DMS 273 (cell line): ENCODE measurements at regions not wholly inside any gene's neighbourhood (a gene's known extent, or its start where the extent isn't known, plus 50 kb on each side); places are given as distances from the start of the nearest gene placed in this dataset.

Experiments
- DNase-seq: peaks from one replicate; lab custom pipeline; 2025; ENCODE audit not compliant: unreplicated experiment; lab: John Stamatoyannopoulos, UW

GRCh38 chr2:236689393-236689700 lies 119.7 kb downstream of the ACKR3 start:
- DNase-seq = no peak

GRCh38 chr2:236689981-236690380 lies 120.4 kb downstream of the ACKR3 start:
- DNase-seq = no peak

GRCh38 chr2:236690726-236691125 lies 121.1 kb downstream of the ACKR3 start:
- no peak for DNase-seq

GRCh38 chr2:236691799-236692167 lies 122.2 kb downstream of the ACKR3 start:
- no peak for DNase-seq

DNA sequence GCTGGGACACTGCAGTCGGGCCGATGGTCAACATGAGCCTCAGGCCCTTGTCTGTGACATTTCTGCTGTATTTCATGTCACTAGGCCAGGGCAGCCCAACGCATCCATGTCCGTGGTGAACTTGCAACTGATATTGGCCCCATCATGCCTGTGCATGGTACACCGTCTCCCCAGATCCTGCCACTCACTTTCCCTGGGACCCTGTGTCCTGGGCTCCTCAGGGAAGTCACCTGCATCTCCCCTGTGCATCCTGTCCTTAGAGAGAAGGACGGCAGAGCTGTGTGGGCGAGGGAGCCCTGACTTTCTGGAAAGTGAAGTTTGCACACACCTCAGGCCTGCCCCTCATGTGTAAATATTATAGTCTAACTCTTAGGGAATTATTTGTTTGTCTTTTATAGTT lies 123.3 kb downstream of the ACKR3 start:
- no peak for DNase-seq

DNA sequence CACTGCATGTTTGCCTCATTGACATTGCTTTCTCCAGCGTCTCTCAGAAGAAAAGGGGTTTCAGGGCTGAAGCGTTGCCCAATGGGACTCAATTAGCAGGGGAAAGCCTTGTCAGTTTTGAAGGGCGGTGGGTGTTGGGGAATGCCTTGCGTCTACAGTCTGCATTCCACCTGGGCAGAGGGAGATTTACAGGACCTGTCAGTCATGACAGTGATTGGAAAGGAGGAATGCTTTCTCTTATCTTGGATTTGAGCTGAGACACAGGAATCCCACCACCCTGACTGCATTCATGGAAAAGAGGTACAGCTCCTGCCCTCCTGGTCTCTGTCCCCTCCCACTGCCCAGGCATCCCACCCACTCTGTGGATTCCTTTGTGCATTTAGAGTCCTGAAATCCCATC lies 123.9 kb downstream of the ACKR3 start:
- DNase-seq = no peak

GRCh38 chr2:236694146-236694888 lies 124.7 kb downstream of the ACKR3 start:
- no peak for DNase-seq

GRCh38 chr2:236696834-236697233 lies 127.2 kb downstream of the ACKR3 start:
- DNase-seq = no peak

DNA sequence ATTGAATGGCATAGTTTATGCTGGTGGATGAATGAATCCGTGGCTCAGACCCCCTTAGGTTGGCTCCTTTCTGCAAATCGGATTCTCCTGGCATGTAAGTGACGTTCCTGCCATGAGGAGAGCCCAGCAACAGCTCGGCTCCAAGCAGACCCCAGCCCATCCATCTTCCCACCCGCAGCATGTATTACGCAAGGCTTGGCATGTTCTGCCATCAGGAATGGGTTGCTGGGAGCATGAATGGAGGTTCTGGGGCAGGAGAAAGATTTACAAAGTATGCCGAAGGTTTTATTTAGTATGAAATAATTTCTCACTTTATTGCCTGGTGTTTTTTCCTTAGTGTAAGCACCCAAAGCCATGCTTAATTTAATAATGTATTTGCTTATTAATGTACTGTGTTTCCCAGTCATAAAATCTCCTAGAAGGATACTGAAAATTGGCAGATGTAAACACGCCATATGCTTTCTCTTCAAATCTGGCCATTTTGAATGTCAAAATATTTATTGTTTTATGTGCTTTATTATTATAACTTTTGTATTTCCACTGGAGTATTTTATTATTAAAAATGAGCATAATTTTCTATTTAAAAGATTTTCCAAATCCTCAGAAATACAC lies 128.5 kb downstream of the ACKR3 start:
- DNase-seq = no peak

DNA sequence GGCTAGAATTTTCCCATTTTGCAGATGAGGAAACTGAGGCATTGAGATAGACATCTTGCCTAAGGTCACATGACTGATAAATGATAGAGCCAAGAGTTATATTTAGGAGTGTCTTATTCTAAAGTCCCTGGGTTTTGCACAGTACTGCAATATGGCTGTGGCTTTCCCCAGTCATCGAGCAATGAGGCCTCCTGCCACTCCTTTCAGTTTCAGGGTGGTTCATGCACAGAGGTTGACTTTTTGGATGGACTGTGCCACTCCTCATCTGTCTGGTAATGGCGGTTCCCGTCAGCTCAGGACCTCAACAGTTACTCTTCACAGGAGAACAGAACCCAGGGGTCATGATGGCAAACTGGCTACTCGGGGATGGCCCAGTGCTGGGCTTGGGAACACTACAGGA lies 131.1 kb downstream of the ACKR3 start:
- no peak for DNase-seq

DNA sequence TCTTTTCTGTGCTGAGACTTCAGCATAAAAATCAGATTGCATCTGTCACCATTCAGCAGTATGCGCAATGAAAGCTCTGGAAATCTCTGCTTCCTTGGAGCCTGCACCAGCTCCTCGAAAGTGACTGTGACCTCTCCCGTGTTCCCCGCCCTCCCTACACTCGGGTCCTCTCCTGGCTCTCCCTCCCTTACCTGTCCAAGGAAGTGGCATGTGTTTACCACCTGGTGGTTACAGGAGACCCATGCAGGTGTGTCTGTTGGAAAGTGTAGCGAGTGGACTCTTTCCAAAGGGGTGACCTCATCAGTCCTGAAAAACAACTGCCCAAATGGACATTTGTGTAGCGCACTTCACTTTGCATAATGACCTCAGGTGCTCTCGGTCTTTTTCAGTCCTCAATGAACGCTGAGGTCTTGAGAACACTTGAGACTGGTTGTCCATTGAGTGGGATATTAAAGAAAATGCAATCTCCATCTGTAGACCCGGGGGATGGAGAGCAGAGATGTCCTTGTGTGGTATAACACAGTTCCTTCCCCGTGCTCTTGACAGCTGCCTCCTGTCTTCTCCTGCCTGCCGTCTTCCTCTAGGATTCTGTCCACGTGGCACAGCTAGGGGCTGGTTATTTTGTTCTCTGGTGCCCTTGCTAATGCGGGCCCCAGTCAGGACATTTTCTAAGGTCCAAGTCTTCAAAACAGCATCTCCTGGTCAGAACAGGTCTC lies 133.2 kb downstream of the ACKR3 start:
- DNase-seq = no peak

DNA sequence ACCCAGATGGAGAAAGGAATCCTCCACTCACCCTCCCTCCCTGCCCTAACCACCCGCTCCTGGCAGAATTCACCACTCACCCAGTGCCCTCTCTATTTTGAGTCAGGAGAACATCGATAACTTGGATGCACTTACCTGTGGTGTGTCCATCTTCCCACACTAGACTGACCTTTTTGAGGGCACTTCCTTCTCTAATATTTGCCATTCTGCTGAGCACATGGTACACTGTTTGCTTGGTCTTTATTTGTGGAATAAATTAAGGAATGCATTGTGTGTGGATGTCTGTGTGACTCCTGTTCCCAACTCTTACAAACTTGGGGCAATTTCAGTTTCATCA lies 133.7 kb downstream of the ACKR3 start:
- no peak for DNase-seq

DNA sequence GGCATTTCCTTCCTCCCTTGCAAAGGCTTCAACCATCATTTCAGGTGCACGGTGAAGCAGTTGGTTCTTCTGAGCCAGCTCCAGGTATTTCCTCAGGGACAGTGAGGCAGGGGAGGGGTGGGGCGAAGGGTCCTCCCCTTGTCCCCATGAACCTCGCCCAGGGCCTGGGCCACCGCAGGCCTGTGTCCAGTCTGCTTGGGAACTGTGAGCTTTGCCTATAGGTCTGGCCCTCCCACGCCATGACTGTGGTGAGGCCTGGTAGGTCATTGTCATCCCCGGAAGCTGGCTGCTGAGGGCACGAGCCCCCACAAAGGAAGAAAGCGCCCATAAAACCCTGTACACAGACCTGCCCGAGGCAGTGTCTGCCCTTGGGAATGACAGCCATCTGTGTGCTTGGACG lies 134.3 kb downstream of the ACKR3 start:
- DNase-seq = no peak

- no peak for DNase-seq
These were observed 135.3 kb downstream of the ACKR3 start for GRCh38 chr2:236704887-236705286.

DNA sequence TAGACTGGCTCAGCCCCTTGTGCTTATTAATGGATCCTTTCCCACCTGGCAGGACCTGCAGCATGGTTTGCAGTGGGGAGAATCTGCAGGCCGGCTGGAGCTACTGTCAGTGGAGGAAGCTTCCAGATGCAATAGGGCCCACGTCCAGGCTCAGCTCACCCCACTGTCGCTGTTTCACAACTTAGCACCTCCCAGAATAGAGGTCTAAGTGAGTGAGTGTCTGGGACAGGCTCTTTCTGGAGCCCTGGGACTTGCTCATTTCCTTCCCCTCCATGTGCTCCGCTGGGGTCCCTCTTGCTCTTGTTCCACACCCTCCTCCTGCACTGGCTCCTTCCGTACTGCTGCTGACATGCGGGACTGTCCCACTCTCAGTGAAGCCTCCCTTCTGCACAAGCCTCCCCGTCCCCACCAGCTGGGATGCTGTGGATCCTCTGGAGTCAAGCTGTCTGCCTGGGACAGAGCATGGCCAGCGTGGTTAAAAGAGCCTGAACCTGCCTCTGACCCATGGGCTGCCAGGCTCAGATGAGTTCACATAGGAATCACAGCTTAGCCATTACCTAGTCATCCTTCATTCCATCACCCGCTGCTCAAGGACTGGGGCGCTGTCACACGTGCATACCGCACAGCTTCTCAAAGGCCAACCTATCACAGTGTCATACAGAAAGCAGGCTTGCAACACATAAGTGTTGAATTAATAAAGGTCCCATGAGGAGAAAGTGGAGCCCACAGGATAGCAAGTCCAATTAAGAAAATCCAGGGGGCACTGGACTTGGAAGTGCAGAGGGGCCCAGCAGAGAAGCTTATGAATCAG lies 135.9 kb downstream of the ACKR3 start:
- DNase-seq = no peak

DNA sequence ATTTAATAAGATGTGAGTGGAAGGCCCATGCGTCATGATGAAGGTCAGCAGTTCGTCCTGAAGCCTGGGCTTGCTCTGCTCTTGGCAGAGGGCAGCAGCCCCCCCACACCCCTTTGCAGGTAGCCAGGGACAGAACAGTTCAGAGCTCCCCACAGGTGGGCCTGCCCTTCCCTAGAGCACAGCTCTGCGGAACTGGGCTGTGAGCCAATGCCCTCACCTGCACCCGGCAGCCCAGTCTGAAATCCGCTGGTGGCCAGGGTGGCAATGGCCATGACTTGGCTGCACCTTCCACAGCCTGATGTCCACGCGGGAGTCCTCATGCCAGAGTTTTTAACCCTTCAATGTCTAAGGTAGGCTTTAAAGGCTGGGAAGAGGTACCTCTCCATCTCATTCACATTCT lies 136.7 kb downstream of the ACKR3 start:
- DNase-seq = no peak

DNA sequence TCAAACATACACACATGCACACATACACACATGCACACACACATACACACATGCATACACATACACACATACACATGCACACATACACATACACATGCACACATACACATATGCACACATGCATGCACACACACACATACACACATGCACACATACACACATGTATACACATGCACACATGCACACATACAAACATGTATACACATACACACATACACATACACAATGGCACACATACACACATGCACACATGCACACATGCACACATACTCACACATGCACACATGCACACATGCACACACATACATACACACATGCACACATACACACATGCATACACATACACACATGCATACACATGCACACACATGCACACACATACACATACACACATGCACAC lies 137.2 kb downstream of the ACKR3 start:
- DNase-seq = no peak

- DNase-seq = no peak
These were observed 141.8 kb downstream of the ACKR3 start for GRCh38 chr2:236711440-236711839.

DNA sequence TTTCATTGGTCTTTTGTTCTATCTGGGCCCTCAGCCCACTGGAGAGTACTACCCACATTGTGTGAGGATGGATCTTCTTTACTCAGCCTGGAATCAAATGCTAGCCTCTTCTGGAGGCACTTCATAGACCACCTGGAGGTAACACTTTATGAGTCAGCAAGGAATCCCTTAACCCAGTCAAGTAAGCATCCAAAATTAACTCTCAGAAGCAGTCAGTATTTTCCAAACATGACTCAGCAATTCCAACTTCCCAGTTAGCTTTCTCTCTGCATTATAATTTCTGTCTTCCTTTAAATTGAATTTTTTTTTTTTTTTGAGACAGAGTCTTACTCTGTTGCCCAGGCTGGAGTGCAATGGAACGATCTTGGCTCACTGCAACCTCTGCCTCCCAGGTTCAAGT lies 142.7 kb downstream of the ACKR3 start:
- no peak for DNase-seq

GRCh38 chr2:236712961-236713673 lies 143.5 kb downstream of the ACKR3 start:
- no peak for DNase-seq

- no peak for DNase-seq
These were observed 144.5 kb downstream of the ACKR3 start for GRCh38 chr2:236714080-236714479.
